KMS-11 (cell line): ENCODE measurements at regions not wholly inside any gene's neighbourhood (a gene's known extent, or its start where the extent isn't known, plus 50 kb on each side); places are given as distances from the start of the nearest gene placed in this dataset.

Experiments used
- H2AFZ ChIP-seq: fragments of 200-600 bp; sonication (generic); 2 replicates; pipeline ENCODE4 v1.6.1; 2016; ENCODE audit warnings: antibody characterized with exemption, mixed run types, low read depth
- H3K27ac ChIP-seq: fragments of 200-600 bp; sonication (generic); 2 replicates; pipeline ENCODE4 v1.6.1; 2016; ENCODE audit warnings: mild to moderate bottlenecking, mixed run types
- H3K27me3 ChIP-seq: fragments of 200-600 bp; sonication (generic); 2 replicates; pipeline ENCODE4 v1.6.1; 2017; ENCODE audit warnings: mild to moderate bottlenecking, low read depth, mixed run types, moderate library complexity; ENCODE audit not compliant: insufficient read depth
- H3K36me3 ChIP-seq: fragments of 200-600 bp; sonication (generic); 2 replicates; pipeline ENCODE4 v1.6.1; 2017; ENCODE audit warnings: mild to moderate bottlenecking, mixed run types; ENCODE audit not compliant: insufficient read depth
- H3K4me1 ChIP-seq: fragments of 200-600 bp; sonication (generic); 2 replicates; pipeline ENCODE4 v1.6.1; 2016; ENCODE audit warnings: mild to moderate bottlenecking, low read depth, mixed run types; ENCODE audit not compliant: poor library complexity, severe bottlenecking
- H3K4me2 ChIP-seq: fragments of 200-600 bp; sonication (generic); 2 replicates; pipeline ENCODE4 v1.7.0; 2016; ENCODE audit warnings: mild to moderate bottlenecking, mixed run types
- H3K4me3 ChIP-seq: fragments of 200-600 bp; sonication (generic); IDR thresholded peaks from 2 replicates; pipeline ENCODE4 v1.6.1; 2017; ENCODE audit warnings: low read depth, low read length, mixed read lengths; ENCODE audit not compliant: insufficient read depth
- H3K79me2 ChIP-seq: fragments of 200-600 bp; sonication (generic); 2 replicates; pipeline ENCODE4 v1.6.1; 2016; ENCODE audit warnings: low read depth, mixed run types; ENCODE audit not compliant: insufficient read depth
- H3K9ac ChIP-seq: fragments of 200-600 bp; sonication (generic); 2 replicates; pipeline ENCODE4 v1.6.1; 2016; ENCODE audit warnings: mild to moderate bottlenecking, mixed run types
- H4K20me1 ChIP-seq: fragments of 200-600 bp; sonication (generic); 2 replicates; pipeline ENCODE4 v1.6.1; 2016; ENCODE audit warnings: mild to moderate bottlenecking, mixed run types; ENCODE audit not compliant: insufficient read depth
- TF ChIP-seq, protein P1 (sequence below): fragments of 200-600 bp; sonication (generic); conservative IDR thresholded peaks from 2 replicates; pipeline ENCODE4 v1.6.1; 2017; ENCODE audit warnings: low read depth, mild to moderate bottlenecking, antibody characterized with exemption, low read length, moderate library complexity, mixed read lengths

DNA sequence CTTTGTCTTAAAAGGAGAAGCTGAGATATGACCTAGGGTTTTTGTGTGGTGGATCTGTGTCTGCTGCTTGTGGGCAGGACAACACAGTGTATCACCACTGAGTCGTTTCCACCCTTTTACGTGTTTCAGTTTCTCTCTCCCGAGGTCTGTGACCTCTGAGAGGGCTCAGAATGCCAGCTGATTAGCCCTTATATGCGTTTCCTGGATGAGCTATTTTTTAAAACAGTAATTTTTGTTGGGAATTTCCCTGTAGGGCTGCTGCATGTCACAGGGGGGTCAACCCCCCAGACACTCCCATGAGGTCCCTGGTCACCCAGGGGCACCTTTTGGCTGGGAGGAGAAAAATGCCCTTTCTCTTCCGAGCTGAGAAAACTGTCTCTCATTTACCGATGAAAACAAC lies 170.4 kb upstream of the CASK start:
- no peak overlapping the region for H3K9ac ChIP-seq
- no peaks in the 10 kb centered on the region for H3K27me3 ChIP-seq
- no peaks in the 10 kb centered on the region for H4K20me1 ChIP-seq
- no peak overlapping the region for H2AFZ ChIP-seq
- TF ChIP-seq, protein P1, sequence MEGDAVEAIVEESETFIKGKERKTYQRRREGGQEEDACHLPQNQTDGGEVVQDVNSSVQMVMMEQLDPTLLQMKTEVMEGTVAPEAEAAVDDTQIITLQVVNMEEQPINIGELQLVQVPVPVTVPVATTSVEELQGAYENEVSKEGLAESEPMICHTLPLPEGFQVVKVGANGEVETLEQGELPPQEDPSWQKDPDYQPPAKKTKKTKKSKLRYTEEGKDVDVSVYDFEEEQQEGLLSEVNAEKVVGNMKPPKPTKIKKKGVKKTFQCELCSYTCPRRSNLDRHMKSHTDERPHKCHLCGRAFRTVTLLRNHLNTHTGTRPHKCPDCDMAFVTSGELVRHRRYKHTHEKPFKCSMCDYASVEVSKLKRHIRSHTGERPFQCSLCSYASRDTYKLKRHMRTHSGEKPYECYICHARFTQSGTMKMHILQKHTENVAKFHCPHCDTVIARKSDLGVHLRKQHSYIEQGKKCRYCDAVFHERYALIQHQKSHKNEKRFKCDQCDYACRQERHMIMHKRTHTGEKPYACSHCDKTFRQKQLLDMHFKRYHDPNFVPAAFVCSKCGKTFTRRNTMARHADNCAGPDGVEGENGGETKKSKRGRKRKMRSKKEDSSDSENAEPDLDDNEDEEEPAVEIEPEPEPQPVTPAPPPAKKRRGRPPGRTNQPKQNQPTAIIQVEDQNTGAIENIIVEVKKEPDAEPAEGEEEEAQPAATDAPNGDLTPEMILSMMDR = no peak
- no peak overlapping the region for H3K4me2 ChIP-seq
- H3K79me2 ChIP-seq = no peaks in the 10 kb centered on the region
- no peak overlapping the region for H3K4me3 ChIP-seq
- H3K27ac ChIP-seq = no peak overlapping the region
- H3K36me3 ChIP-seq = no peaks in the 10 kb centered on the region
- no peaks in the 10 kb centered on the region for H3K4me1 ChIP-seq

GRCh38 chrX:42090395-42090794 lies 167.0 kb upstream of the CASK start:
- Histone ChIP-seq H3K4me2 (no peak overlapping the region), H2AFZ (no peak overlapping the region)

GRCh38 chrX:42089031-42089430 lies 165.7 kb upstream of the CASK start:
- no peaks in the 10 kb centered on the region for H3K4me1 ChIP-seq
- H3K36me3 ChIP-seq = no peaks in the 10 kb centered on the region
- no peak overlapping the region for H3K27ac ChIP-seq
- no peaks in the 10 kb centered on the region for H3K79me2 ChIP-seq
- H3K27me3 ChIP-seq = no peaks in the 10 kb centered on the region
- no peaks in the 10 kb centered on the region for H4K20me1 ChIP-seq
- no peak overlapping the region for H3K4me2 ChIP-seq
- TF ChIP-seq, protein P1 = no peak
- H3K9ac ChIP-seq = no peak overlapping the region
- no peak overlapping the region for H3K4me3 ChIP-seq
- no peak overlapping the region for H2AFZ ChIP-seq

More at GRCh38 chrX:42090395-42090794, 167.0 kb upstream of the CASK start:
- H3K79me2 ChIP-seq = no peaks in the 10 kb centered on the region
- H3K27ac ChIP-seq = no peak overlapping the region
- no peaks in the 10 kb centered on the region for H3K36me3 ChIP-seq
- no peaks in the 10 kb centered on the region for H3K4me1 ChIP-seq
- no peaks in the 10 kb centered on the region for H3K27me3 ChIP-seq
- no peaks in the 10 kb centered on the region for H4K20me1 ChIP-seq
- no peak overlapping the region for H3K9ac ChIP-seq
- TF ChIP-seq, protein P1 = no peak
- H3K4me3 ChIP-seq = no peak overlapping the region

DNA sequence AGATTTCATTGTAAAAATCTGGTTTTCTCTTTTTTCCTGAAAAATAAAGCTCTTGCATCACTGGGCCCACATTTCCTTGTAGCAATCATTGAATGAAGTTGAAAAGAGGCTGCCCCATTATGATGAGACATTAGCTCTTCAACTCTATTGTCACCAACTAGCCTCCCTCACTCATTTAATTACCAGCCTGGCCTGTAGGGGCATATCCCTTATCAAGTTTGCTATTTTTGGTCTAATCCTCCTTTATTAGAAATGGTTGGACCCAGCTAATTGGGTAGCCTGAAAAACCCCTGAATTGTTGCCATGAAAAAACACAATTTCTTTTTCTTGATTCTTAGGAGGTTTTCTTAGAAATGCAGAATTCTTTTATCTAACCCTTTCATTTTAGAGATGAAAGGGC lies 164.6 kb upstream of the CASK start:
- Histone ChIP-seq H3K4me2 (no peak overlapping the region), H3K79me2 (no peaks in the 10 kb centered on the region), H3K4me1 (no peaks in the 10 kb centered on the region), H2AFZ (no peak overlapping the region), H3K27ac (no peak overlapping the region), H3K27me3 (no peaks in the 10 kb centered on the region), H3K36me3 (no peaks in the 10 kb centered on the region), H4K20me1 (no peaks in the 10 kb centered on the region), H3K9ac (no peak overlapping the region), H3K4me3 (no peak overlapping the region)
- TF ChIP-seq, protein P1 = no peak
